ENCODE measurements at regions not wholly inside any gene's neighbourhood (a gene's known extent, or its start where the extent isn't known, plus 50 kb on each side); places are given as distances from the start of the nearest gene placed in this dataset.

DNA sequence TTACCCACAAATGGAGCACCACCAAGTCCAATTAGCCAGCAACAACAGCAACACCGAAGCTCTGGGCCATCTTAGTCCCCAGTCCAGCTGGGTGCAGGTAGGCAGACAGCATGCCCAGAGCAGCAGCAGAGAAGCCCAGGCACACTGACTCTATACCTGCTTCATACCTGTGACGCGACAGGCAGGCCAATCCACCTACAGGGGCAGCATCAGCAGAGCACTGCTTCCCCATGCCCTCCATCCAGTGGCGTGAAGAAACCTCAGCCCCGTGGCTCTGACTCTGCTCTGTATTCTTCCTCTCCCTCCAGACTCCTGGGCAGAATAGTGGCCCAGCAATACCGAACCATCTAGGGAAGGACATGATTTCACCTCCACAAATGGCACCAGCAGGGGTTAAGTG, 191.7 kb downstream of the AKR1D1 start:
- Histone ChIP-seq H3K4me3 (ENCODE audit: low read depth, low read length) (no peak overlapping the region), H3K36me3 (ENCODE audit: control insufficient read depth in 2 of 2, insufficient read depth in 1 of 2, low read length in 2 of 2) (no peaks in the 10 kb centered on the region), H3K27ac (ENCODE audit: extremely low read depth, low read depth, low read length) (no peak overlapping the region), H3K9me3 (ENCODE audit: control insufficient read depth, insufficient read depth, low read depth, low read length) (no peaks in the 10 kb centered on the region), H3K4me1 (ENCODE audit: control insufficient read depth, insufficient read depth, low read length) (no peaks in the 10 kb centered on the region)
- CTCF ChIA-PET = no interaction called here
- TF ChIP-seq WT1 (tag by site-specific recombination; IDR thresholded peaks at IDR 0.05) (no peak), MEIS1 (CRISPR knock-in tag; IDR thresholded peaks at IDR 0.05; ENCODE audit: borderline replicate concordance) (no peak), ZNF791 (tag by site-specific recombination; IDR thresholded peaks at IDR 0.05) (no peak), ZNF175 (tag by site-specific recombination; IDR thresholded peaks at IDR 0.05) (no peak), ZBTB8A (tag by site-specific recombination; IDR thresholded peaks at IDR 0.05) (no peak), ZNF449 (tag by site-specific recombination; IDR thresholded peaks at IDR 0.05) (no peak), ZNF830 (tag by site-specific recombination; IDR thresholded peaks at IDR 0.05; ENCODE audit: low read depth) (no peak), ZNF548 (tag by site-specific recombination; IDR thresholded peaks at IDR 0.05) (no peak), ZNF571 (tag by site-specific recombination; IDR thresholded peaks at IDR 0.05) (no peak), CTCF (tag by site-specific recombination; IDR thresholded peaks at IDR 0.05) (no peak)
- TF ChIP-seq, protein P1, sequence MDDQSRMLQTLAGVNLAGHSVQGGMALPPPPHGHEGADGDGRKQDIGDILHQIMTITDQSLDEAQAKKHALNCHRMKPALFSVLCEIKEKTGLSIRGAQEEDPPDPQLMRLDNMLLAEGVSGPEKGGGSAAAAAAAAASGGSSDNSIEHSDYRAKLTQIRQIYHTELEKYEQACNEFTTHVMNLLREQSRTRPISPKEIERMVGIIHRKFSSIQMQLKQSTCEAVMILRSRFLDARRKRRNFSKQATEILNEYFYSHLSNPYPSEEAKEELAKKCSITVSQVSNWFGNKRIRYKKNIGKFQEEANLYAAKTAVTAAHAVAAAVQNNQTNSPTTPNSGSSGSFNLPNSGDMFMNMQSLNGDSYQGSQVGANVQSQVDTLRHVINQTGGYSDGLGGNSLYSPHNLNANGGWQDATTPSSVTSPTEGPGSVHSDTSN (CRISPR knock-in tag; IDR thresholded peaks at IDR 0.05) = no peak
- POLR2A ChIA-PET = no interaction called here

DNA sequence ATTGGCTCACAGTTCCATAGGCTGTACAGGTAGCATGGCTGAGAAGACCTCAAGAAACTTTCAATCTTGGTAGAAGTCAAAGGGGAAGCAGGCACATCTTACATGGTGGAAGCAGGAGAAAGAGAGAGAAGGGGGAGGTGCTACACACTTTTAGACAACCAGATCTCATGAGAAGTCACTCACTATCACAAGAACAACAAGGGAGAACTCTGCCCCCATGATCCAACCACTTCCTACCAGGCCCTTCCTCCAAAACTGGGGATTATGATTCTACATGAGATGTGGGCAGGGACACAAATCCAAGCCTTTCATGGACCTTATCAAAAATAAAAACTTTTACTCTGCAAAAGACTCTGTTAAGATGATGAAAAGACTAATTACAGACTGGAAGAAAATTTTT, 183.2 kb upstream of the TRIM24 start:
- Histone ChIP-seq H3K4me1 (ENCODE audit: control insufficient read depth, insufficient read depth, low read length) (no peaks in the 10 kb centered on the region), H3K4me3 (ENCODE audit: low read depth, low read length) (no peak overlapping the region), H3K36me3 (ENCODE audit: control insufficient read depth in 2 of 2, insufficient read depth in 1 of 2, low read length in 2 of 2) (no peaks in the 10 kb centered on the region), H3K9me3 (ENCODE audit: control insufficient read depth, insufficient read depth, low read depth, low read length) (no peaks in the 10 kb centered on the region), H3K27ac (ENCODE audit: extremely low read depth, low read depth, low read length) (no peak overlapping the region)
- TF ChIP-seq HOXC10 (CRISPR knock-in tag; IDR thresholded peaks at IDR 0.05) (no peak), GLIS2 (tag by site-specific recombination; IDR thresholded peaks at IDR 0.05) (no peak), MYNN (tag by site-specific recombination; IDR thresholded peaks at IDR 0.05; ENCODE audit: borderline replicate concordance) (no peak), ZBTB21 (tag by site-specific recombination; IDR thresholded peaks at IDR 0.05) (no peak)
- TF ChIP-seq, protein P2, sequence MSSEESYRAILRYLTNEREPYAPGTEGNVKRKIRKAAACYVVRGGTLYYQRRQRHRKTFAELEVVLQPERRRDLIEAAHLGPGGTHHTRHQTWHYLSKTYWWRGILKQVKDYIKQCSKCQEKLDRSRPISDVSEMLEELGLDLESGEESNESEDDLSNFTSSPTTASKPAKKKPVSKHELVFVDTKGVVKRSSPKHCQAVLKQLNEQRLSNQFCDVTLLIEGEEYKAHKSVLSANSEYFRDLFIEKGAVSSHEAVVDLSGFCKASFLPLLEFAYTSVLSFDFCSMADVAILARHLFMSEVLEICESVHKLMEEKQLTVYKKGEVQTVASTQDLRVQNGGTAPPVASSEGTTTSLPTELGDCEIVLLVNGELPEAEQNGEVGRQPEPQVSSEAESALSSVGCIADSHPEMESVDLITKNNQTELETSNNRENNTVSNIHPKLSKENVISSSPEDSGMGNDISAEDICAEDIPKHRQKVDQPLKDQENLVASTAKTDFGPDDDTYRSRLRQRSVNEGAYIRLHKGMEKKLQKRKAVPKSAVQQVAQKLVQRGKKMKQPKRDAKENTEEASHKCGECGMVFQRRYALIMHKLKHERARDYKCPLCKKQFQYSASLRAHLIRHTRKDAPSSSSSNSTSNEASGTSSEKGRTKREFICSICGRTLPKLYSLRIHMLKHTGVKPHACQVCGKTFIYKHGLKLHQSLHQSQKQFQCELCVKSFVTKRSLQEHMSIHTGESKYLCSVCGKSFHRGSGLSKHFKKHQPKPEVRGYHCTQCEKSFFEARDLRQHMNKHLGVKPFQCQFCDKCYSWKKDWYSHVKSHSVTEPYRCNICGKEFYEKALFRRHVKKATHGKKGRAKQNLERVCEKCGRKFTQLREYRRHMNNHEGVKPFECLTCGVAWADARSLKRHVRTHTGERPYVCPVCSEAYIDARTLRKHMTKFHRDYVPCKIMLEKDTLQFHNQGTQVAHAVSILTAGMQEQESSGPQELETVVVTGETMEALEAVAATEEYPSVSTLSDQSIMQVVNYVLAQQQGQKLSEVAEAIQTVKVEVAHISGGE (tag by site-specific recombination; conservative IDR thresholded peaks at IDR 0.05; ENCODE audit: low read depth) = no peak
- ChIA-PET POLR2A (no interaction called here), CTCF (no interaction called here)

All from HEK293 (cell line).